ENCODE measurements at regions not wholly inside any gene's neighbourhood (a gene's known extent, or its start where the extent isn't known, plus 50 kb on each side); places are given as distances from the start of the nearest gene placed in this dataset.
"Not testable (repeated sequence)": the region's sequence is repeated elsewhere in the genome, so short reads cannot be mapped to it uniquely, and the experiment has no call there.

DNA sequence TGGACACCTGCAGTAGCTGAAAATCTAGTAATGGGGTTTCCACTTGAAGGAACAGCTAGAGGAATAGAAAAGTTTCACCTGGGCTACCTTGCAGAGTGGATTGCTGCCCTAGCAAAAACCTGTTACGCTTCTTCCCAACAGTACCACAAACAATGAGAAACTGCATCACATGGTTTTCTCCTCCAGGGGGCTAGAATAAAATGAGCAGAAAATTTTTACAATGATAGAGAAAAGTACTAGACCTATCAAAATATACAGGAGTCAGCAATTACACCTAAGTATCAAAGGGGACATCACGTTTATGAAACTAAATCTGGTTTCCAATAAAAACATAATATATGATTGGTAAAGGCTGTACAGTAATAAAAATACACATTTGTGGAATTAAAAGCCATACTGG, 423.1 kb upstream of the PITX2 start:
- no peak for DNase-seq

DNA sequence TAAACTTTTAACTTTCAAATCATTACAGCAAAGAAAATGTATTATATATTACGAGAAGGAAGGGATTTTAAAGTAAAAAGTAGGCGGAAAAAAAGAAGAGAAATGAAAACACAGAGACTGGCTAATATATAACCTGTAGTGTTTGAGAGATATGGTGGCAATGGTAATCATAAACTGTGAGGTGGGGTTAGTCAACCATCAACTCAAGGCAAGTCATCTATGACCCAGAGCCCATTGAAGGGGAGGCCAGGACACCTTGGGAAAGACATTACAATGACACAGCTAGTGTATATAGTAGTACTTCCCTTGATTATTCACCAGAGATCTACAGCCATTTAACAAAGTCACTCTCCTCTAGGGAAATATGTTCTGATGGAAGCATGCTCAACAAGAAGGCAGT, 423.9 kb upstream of the PITX2 start:
- DNase-seq = no peak

DNA sequence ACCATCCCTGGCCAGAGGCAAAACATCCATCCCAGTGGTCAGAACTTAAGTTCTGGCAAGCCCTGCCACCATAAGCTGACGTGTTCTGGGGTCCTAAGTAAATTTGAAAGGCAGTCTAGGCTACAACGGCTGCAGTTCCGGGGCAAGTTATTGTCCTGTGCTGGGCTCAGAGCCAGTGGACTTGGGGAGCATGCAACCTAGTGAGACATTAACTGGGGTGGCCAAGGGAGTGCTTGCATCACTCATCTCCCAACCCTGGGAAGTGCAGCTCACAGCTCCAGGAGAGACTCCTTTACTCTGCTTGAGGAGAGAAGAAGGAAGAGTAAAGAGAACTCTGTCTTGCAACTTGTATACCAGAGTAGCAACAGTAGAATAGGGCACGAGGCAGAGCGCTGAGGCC, 425.4 kb upstream of the PITX2 start:
- DNase-seq = no peak

DNA sequence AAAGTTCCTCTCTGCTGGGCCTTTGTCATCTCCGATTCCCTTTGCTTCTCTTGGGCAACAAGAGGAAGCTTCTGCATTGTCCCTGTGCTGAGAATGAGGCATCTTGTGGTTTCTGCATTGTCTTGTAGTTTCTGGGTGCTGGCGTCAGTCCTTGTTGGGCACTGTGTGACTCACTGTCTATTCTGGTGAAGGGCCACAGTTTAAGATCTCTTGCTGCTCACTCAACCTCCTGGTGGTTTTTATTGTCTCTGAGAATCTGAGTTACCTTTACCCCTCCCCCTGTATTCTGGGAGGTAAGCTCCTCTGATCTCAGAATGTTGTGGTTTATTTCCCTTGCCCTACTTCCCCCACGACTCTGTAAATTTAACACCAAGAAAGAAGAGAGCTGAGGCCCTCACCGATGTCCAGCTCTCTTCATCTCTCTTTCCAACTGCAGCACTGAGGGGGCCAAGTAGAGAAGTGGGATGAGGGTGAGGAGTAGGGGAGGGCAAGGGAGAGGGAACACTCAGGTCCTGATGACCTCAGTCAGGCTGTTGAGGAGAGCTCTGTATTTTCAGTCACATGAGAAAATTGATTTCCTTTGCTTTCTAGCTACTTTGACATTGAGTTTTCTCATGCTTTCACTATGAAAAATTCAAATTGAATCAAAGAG, 441.6 kb upstream of the PITX2 start:
- no peak for DNase-seq

DNA sequence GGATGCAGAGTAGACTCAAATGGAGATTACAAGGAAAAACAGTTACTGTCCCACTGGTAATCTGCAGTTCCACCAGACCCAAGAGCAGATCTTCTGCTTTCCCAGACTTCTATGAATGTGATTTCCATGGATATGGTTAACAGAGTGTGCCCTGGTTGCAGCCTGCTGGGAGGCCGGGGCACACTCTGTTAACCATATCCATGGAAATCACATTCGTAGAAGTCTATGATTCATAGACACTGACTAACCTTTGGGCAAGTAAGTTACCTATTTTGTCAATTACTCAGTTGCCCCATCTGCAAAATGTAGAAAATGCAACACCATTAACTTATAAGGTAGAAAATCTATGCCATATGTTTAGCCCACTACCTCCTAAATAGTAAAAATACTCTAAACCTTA, 443.1 kb upstream of the PITX2 start:
- DNase-seq = no peak

DNA sequence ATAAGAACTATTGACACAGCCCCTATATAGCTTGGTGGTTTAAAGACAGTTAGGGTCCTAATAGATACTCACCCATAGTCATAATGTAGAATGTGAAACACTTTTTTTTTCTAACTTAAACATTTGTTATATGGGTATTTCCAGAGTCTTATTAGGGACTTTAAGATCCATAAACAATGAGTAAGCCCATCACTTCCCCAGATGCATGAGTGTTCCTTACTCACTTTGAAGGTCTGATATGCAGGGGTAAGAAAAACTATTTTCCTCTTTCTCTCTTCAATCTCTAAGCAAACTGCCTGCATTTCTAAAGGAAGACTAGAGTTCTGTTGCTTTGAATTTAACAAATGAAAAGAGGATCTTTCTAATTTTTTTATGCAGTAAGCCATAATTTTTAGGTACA, 443.6 kb upstream of the PITX2 start:
- DNase-seq = no peak

DNA sequence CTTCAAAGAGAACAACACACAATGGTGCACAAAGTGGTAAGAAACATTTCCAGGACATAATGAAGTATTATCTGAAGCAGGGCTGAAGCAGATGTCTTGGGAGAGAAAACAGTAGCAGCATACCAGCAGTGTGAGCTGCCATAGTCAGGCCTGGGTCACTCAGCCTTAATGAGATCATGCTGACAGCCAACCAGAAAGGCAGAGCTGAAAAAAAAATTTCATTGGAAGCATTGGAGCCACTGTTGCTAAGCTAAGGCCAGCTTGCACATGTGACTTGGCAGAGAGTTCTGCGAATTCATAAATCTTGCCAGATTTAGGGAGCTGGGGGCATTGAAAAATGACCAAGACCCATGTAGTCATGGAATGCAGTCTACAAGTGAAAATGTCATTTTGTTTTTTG, 444.0 kb upstream of the PITX2 start:
- no peak for DNase-seq

DNA sequence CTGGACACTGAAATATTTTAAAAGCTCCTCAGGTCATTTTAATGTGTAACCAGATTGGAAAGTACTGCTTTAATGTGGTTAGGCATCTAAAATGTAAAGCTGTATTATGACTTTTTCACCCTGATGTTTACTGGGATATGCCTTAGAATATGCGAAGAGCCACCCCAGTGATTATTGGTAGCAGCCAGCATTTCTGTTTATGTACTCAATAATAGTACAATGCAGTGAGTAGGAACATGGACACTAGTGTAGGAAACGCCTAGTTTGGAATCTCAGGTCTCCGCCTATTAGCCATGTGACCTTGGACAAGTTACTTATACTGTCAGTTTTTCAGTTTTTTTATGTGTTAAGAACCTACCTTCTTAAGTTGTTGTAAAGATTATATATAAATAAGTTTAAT, 446.0 kb upstream of the PITX2 start:
- DNase-seq = no peak

DNA sequence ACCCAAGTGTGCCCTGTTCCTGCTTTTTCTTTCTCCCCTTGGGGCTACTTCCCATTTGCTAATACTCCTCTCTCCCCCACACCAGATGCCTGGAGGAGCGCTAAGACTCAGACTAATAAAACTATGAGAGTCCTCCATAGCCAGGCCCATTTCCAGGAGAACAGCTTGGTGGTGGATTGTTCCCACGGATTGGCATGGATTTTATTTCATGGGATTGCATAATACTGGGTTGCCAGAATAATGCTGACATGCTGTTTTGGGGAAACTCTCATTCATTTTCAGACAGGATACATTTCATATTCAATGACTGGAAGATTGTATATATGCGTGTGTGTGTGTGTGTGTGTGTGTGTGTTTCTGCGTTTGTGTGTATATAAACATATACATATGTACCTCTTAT, 447.5 kb upstream of the PITX2 start:
- DNase-seq = no peak

DNA sequence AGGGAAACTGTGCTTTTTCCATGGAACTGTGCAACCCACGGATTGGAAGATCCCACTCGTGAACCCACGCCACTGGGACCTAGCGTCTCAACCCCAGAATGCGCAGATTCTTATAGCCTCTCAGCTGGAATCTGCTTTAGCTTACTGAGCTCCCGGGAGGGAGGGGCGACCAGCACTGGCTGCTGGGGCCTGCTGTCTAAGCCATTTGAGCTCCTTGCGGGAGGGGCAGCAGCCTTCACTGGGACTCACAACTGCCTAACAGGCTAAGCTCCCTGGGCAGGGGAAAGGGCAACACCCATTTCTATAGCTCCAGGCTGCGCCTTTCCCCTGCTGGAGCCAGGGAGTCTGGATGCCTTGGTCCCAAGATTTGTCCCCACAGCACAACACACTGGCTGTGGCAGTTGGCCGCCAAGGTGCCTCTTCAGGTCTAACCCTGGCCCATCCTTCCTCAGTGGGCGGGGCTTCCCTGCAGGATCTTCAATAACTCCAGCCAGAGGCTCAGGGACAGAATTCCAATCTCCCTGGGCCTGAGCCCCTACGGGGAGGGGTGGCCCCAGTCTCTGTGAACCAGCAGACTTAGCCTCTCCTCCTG, 451.7 kb upstream of the PITX2 start:
- DNase-seq = no peak

DNA sequence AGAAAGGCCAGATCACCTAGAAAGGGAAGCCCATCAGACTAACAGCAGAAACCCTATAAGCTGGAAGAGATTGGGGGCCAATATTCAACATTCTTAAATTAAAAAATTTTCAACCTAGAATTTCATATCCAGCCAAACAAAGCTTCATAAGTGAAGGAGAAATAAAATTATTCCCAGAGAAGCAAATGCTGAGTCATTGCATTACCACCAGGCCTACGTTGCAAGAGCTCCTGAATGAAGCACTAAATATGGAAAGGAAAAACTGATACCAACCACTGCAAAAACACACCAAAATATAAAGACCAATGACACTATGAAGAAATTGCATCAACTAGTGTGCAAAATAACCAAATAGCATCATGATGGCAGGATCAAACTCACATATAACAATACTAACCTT, 453.4 kb upstream of the PITX2 start:
- not testable (repeated sequence) for DNase-seq

DNA sequence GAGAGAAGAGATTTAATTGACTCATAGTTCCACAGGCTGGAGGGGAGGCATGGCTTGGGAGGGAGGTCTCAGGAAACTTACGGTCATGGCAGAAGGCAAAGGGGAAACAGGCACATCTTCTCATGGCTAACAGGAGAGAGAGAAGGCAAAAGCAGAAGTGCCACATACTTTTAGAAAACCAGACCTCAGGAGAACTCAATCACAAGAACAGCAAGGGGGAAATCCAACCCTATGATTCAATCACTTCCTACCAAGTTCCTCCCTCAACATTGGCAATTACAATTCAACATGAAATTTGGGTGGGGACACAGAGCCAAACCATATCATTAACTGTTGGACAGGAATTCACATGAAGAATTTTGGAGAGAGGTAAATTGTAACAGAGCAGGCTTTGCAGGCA, 485.3 kb upstream of the PITX2 start:
- no peak for DNase-seq

DNA sequence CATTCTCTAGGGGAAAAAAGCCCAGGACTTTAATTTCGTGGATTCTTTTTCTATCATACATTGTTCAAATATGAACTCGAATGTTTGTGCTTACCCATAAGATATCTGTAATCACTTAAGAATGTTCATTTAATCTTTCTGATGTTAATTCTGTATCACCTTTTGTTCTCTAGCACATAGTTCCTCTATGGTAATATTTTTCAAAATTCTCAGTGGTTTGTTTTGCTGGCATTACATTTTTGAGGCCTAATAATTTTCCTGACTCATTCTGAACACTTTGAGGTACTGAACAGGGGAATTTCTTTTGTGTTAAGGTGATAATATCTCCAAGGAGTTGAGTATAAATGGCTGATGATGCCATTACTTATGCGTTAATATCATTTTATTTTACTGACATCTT, 490.7 kb upstream of the PITX2 start:
- no peak for DNase-seq

DNA sequence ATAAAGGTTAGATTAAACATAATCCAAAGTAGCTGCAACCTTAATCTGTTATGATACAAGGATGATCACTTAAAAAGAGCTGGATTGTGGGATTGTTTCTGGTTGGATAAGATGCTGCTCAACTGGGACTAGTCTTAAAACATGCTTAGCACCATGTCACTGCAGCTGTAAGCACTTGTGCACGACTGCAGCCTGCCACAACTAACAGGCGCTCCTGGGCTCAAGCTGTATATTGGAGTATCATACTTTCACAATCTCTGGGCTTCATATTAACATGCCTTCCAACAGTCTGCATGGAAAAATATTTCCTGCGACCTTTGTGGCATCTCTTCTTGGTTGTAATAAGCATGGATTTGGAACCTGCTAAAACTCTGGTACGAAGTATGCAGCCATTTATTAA, 493.0 kb upstream of the PITX2 start:
- no peak for DNase-seq

DNA sequence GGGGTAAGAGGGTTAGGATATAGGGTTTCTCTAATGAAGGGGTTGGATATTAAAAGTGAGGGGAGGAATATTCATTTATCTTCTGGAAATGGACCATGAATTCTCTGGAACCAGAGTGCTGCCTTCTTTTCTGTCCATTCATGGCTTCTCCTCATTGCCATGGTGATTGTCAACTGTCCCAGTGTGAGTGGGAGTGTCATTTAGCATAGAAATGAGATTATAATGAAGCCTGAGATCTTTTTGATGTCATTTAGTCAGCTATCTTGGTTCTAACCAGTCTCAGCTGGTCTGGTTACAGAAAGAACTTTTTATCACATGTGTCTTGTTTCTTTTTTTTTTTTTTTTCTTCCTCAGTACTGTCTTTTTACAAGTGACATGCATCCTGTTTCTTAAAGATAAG, 497.3 kb upstream of the PITX2 start:
- DNase-seq = no peak

DNA sequence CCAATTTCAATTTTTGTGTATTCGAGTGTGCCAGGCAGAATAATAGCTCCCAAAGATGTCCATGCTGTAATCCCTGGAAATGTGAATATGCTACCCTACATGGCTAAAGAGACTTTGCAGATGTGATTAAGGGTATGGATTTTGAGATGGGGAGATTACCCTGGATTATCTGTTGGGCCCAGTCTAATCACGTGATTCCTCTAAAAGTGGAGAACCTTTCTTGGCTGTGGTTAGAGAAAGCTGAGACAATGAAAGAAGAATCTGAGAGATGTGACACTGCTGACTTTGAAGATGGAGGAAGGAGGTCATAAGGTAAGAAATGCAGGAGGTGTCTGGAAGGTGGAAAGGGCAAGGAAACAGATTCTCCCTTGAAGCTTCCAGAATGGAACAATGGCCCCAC, 503.5 kb upstream of the PITX2 start:
- no peak for DNase-seq

DNA sequence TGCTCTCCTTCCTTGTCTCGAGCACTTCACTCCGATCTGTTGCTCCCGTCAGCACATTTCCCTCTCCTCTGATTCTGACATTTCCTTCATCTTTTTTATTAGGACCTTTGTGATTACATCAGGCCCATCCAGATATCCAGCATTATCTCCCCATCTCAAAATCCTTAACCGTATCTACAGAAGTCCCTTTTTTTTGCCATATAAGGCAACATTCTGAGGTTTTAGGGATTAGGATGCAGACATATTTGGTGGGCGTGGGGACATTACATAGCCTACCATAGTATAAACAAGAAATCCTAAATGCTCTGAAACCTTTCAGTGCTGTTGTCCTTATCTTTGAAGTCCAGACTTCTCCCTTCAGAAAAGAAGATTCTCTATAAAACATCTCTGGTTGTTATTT, 505.0 kb upstream of the PITX2 start:
- no peak for DNase-seq

DNA sequence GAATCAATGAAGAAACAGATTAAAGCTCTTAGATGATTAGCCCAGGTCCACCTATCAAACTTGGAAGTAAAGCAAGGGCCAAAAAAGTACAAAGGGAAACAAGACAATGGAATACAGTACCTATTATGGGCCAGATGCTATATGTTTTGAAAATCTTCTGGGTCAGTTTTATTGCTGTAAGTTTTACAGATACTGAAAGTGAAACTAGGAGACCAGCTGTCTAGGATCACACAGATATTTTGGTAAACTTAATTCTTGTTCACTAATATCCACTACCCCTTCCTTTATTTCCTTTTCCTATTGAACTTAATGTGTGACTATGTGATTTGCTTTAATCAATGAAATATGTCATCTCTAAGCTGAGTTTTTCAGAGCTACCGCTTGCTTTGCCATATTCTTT, 505.4 kb upstream of the PITX2 start:
- no peak for DNase-seq

DNA sequence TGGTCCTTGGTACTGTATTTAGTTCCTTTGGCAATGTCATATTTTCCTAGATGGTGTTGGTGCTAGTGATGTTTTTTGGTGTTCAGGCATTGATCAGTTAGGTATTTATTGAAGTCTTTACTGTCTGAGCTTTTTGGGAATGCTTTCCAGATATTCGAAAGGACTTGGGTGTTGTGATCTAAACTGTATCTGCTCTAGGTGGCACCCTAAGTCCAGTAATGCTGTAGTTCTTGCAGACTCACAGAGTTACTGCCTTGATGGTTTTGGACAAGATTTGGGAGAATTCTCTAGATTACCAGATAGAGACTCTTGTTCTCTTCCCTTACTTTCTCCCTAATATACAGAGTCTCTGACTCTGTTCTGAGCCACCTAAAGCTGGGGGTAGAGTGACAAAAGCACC, 513.6 kb upstream of the PITX2 start:
- no peak for DNase-seq

DNA sequence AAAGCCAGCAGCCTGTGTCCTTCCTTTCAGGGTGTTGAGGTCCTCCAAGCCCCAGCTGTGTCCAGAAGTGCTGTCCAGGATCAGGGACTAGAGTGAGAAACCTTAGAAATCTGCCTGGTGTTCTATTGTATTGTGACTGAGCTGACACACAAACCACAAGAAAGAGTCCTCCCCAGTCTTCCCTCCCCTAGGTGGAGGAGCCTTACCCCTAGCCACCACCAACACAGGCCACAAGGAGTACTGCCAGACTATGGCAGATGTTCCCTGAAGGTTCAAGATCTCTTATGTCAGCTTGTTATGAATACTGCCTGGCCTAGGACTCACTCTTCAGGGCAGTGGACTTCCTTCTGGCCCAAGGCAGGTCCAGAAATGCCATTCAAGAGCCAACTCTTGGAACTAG, 514.1 kb upstream of the PITX2 start:
- no peak for DNase-seq

DNA sequence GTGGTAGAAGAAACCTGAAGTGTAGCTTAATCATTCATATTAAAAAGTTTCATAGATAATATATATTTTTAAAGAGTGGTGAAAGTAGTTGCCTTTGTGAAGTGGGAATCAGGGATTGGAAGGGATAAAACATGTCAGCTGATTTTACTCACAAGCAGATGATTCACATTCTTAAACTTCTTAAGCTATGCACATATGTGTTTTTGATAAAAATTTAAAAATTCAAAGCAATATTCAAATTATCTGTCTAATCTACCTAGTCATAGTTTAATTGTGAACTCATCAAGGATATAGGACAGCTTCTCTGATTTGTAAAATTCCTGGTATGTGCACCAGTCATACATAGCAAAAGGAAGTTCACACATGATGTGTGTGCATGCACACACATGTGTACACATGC, 520.6 kb upstream of the PITX2 start:
- DNase-seq = no peak

DNA sequence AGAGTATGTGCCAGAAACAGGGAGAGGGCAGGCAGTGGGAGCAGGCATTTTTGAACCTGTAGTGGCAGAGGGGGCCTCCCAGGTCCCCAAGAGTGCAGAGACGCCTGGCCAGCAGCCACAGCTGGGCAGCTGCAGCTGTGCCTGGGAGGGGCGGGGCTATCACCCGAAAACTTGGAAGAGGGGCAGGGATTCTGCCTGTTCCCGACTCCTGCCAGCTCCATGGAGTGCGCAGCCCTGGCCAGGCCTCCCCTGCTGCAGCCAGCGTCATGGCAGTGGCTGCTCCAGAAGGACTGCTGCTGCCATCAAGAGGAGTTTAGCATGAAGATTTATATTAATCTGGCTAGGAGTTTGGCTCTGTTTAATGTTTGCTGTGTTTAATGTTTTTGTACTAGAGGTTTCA, 532.1 kb upstream of the PITX2 start:
- DNase-seq = no peak

DNA sequence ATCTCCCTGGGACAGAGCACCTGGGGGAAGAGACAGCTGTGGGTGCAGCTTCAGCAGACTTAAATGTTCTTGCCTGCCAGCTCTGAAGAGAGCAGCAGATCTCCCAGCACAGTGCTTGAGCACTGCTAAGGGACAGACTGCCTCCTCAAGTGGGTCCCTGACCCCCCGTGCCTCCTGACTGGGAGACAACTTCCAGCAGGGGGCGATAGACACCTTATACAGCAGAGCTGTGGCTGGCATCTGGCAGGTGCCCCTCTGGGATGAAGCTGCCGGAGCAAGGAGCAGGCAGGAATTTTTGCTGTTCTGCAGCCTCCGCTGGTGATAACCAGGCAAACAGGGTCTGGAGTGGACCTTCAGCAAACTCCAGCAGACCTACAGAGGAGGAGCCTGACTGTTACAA, 541.7 kb upstream of the PITX2 start:
- not testable (repeated sequence) for DNase-seq

DNA sequence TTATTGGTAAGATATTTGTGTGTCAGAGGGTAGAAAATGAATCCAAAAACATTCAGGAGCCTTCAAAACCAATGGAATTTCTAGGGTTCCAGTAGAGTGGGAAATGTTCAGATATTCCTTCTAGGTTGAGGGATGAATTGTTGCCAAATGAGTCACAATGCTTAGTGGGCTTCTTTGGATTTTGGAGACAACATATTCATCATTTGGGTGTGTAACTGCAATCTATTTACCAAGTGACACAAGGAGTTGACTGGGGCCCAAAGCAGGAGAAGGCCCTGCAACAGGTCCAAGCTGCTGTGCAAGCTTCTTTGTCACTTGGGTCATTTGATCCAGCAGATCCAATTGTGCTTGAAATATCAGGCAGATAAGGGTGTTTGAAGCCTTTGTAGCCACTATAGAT, 551.5 kb upstream of the PITX2 start:
- DNase-seq = no peak

DNA sequence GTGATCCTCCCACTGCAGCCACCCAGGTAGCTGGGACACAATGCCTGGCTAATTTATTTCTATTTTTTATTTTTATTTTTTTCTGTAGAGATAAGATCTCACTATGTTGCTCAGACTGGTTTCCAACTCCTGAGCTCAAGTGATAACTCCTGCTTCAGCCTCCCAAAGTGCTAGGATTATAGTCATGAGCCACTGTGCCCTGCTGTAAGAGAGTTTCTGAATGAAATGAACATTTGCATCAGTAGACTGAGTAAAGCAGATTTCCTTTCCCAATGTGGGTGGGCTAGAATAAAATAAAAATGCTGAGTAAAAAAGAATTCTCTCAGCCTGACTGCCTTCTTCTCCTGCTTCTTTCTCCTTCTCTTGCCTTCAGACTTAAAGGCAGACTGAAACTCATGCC, 555.4 kb upstream of the PITX2 start:
- no peak for DNase-seq

DNA sequence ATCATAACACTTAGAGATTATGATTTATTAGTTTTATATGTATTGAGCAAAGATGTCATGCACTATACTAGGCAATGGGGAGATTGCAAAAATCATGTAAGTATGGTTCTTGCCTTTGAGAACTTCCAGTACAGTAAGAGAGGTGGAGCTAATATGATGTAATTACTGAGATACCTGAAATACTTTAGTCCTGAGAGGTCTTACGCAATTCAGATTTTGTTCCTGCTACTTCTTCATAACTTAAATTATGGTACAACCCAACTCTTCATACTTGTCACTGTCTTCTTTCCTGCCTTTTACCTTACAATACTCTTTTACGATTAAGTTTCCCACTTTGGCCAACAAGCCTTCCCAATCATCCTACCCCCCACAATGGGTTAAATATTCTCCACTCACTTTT, 564.2 kb upstream of the PITX2 start:
- DNase-seq = no peak
